Memory B cell (primary cell): ENCODE measurements at regions not wholly inside any gene's neighbourhood (a gene's known extent, or its start where the extent isn't known, plus 50 kb on each side); places are given as distances from the start of the nearest gene placed in this dataset.

Source experiments
- ATAC-seq: fragments of 150-1000 bp; cut with Tn5 transposase; 2 replicates; pipeline ENCODE4 v1.10.0; 2021; ENCODE audit warnings: low read depth, mild to moderate bottlenecking, moderate library complexity
- DNase-seq, 2 donors: peaks; one replicate each; pipeline ENCODE4 v3.0.0; 2022; ENCODE audit warnings: low spot score in 2 of 2
- H3K27ac Mint-ChIP-seq: one replicate; pipeline ENCODE4 v1.8.0; 2022; ENCODE audit warnings: mild to moderate bottlenecking, moderate library complexity, mixed read lengths
- H3K27me3 Mint-ChIP-seq: one replicate; pipeline ENCODE4 v1.8.0; 2022; ENCODE audit warnings: mixed read lengths
- H3K36me3 Mint-ChIP-seq: one replicate; pipeline ENCODE4 v1.8.0; 2022; ENCODE audit warnings: mild to moderate bottlenecking, mixed read lengths
- H3K4me1 Mint-ChIP-seq: one replicate; pipeline ENCODE4 v1.8.0; 2022; ENCODE audit warnings: mixed read lengths
- H3K4me3 Mint-ChIP-seq: one replicate; pipeline ENCODE4 v1.8.0; 2022; ENCODE audit warnings: mild to moderate bottlenecking, moderate library complexity, mixed read lengths
- H3K9me3 Mint-ChIP-seq: one replicate; pipeline ENCODE4 v1.8.0; 2022; ENCODE audit warnings: mixed read lengths

DNA sequence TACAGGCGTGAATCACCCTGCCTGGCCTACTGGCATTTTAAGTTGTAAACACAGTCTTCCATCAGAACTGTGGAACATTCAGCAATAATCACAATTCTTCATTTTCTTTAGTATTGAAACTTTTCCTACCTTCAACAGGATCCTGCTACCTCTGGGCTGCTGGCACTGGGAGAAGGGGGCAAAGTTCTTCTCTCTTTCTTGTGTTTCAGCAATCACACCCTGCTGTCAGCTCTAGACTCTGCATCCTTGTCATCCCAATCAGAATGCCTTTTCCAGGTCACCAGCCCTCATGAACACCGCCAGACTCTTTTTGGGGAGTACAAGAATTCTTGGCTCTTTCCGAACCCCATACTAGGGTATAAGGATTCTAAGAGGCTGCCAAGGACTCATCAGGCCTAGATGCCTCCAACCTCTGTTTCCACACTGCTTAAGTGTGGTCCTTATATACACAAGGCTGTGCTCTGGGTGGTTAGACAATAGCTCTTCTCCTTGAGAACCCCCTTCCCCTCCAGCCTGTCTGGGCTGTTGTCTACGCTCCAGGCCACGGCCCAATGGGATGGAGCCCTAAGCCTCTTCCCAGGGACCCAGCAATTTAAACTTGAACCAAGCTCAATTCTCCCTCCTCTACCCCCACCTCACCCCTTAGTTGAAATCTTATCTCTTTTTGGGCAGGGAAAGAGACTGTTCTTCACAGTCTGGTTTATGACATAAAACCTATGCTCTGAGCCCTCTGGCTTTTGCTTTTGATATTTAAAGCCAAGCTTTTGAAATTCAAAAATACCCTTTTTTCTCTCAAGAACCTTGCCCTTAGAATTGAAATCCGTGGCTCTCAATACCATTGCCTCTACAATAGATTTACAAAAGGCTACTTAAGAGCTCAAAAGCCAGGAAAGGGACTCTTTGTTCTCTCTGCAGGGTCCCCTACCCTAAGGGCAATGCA, 327.4 kb downstream of the BUD13 start:
- peaks cover under 1% of the 10 kb centered on the region for H3K36me3 Mint-ChIP-seq
- DNase-seq (no peak), ATAC-seq (no peak)
- H3K9me3 Mint-ChIP-seq = peaks cover 4% of the 10 kb centered on the region
- no peak overlapping the region for H3K27ac Mint-ChIP-seq
- H3K4me3 Mint-ChIP-seq = no peak overlapping the region
- H3K27me3 Mint-ChIP-seq = peaks cover 4% of the 10 kb centered on the region
- peaks cover 5% of the 10 kb centered on the region for H3K4me1 Mint-ChIP-seq

DNA sequence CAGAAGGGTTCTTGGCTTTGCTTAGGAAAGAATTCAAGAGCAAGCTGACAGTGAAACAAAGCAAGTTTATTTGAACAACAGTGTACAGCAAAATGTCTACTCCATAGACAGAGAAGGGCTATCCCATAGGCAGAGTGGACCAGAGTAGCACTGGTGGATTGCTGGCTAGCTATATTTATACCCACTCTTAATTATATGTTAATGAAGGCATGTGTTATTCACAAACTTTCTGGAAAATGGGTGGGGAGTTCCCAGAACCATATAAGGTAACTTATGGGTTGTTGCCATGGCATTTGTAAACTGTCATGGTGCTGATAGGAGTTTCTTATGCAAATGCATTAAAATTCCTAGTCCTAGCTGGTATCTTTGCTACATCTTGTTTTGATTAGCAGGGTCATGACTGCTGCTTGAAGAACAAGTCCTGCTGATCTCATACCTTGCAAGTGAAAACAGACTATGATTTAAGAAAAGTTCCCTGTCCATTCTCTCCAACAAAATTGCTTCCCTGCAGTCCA, 330.5 kb downstream of the BUD13 start:
- H3K4me1 Mint-ChIP-seq = peaks cover 2% of the 10 kb centered on the region
- H3K27ac Mint-ChIP-seq = no peak overlapping the region
- ATAC-seq = no peak
- H3K4me3 Mint-ChIP-seq = no peak overlapping the region
- DNase-seq = no peak
- H3K27me3 Mint-ChIP-seq = peaks cover 4% of the 10 kb centered on the region
- H3K36me3 Mint-ChIP-seq = peaks cover 4% of the 10 kb centered on the region
- peaks cover 3% of the 10 kb centered on the region for H3K9me3 Mint-ChIP-seq

DNA sequence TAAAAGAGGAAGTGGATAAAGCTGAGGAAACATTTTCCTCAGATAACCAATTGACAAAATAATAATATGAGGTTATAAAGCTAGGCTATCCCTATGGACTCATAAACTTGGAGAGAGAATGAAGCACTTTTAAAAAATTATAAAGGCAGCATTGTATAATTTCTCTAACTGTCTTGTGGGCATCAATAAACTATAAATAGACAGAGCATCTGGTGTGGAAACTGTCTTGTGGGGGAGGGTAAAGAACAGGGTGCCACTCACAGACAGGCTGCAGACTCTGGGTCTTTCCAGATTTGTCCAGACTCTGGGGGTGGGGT, 333.5 kb downstream of the BUD13 start:
- no peak overlapping the region for H3K4me3 Mint-ChIP-seq
- no peaks in the 10 kb centered on the region for H3K27me3 Mint-ChIP-seq
- H3K4me1 Mint-ChIP-seq = no peaks in the 10 kb centered on the region
- peaks cover 3% of the 10 kb centered on the region for H3K9me3 Mint-ChIP-seq
- DNase-seq (no peak), ATAC-seq (no peak)
- H3K27ac Mint-ChIP-seq = no peak overlapping the region
- peaks cover 4% of the 10 kb centered on the region for H3K36me3 Mint-ChIP-seq

DNA sequence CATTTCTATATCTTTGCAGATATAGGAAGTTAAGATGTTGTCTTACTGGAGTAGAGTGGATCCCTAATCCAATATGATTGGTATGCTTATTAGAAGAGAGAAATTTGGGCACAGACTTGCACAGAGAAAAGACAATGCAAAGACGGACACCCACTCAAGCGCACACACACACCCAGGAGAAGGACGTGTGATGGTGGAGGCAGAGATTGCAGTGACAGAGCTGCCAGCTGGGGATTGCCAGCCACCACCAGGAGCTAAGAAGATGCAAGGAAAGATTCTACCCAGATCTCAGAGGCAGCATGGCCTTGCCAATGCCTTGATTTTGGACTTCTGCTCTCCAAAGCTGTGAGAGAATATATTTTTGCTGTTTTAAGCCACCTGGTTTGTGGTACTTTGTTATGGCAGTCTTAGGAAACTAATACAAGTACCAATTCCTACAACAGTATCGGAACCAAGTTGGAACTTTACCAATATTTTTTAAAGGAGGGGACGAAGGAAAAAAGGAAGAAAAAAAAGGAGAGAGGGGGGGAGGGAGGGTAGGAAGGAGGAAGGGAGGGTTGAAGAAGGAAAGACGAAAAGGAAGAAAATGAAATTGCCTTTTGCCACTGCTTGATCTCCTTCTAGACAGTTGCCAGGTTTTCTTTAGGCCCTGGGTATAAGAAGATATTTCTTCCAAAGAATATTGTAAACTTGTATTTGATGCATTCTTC, 334.0 kb downstream of the BUD13 start:
- H3K4me1 Mint-ChIP-seq = no peaks in the 10 kb centered on the region
- ATAC-seq (no peak), DNase-seq (no peak)
- H3K27ac Mint-ChIP-seq = no peak overlapping the region
- H3K27me3 Mint-ChIP-seq = peaks cover 2% of the 10 kb centered on the region
- peaks cover 4% of the 10 kb centered on the region for H3K36me3 Mint-ChIP-seq
- H3K9me3 Mint-ChIP-seq = peaks cover 3% of the 10 kb centered on the region
- no peak overlapping the region for H3K4me3 Mint-ChIP-seq

DNA sequence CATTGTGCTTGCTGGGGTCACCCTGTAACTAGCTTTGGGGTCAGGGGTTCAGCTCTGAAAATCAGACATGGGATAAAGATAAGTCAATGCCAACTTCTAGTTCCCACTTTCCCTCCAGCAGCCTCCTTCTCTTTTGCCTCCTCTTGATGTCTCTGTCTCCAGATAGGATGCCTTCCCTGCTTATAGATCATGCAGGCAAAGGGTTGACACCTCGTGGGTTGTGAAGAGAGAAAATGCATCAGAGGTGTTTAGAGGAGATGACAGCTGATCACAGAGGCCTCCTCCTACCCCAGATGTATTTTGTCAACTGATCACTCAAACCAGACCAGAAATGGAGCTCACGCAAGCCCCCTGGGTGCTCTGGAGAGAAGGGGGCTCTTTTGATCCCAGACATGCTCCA, 337.8 kb downstream of the BUD13 start:
- Mint-ChIP-seq H3K9me3 (no peaks in the 10 kb centered on the region), H3K36me3 (peaks cover 2% of the 10 kb centered on the region), H3K27me3 (peaks cover 2% of the 10 kb centered on the region), H3K4me1 (no peaks in the 10 kb centered on the region), H3K4me3 (no peak overlapping the region), H3K27ac (no peak overlapping the region)
- ATAC-seq (no peak), DNase-seq (no peak)

DNA sequence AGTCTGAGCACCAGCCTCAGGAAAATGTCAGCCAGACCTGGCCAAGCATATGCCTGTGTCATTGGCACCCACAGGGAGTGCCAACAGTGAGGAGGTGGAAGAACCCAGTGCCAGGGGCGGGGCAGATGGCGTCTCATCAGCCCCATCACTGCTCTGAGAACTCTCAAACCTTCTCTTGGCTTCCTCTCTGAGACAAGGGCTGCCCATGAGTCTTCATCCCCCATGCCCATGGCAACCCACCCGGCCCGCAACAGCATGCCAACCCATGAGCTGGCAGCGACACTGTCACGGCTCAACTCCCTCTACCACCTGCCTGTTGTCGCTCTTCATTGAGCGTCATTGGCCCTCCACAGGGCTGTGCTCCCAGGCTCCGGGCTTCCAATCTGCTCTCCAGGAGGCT, 340.5 kb downstream of the BUD13 start:
- peaks cover 5% of the 10 kb centered on the region for H3K27me3 Mint-ChIP-seq
- H3K4me1 Mint-ChIP-seq = no peaks in the 10 kb centered on the region
- no peak overlapping the region for H3K27ac Mint-ChIP-seq
- no peak overlapping the region for H3K4me3 Mint-ChIP-seq
- H3K9me3 Mint-ChIP-seq = no peaks in the 10 kb centered on the region
- ATAC-seq = no peak
- no peak for DNase-seq
- H3K36me3 Mint-ChIP-seq = peaks cover 2% of the 10 kb centered on the region

DNA sequence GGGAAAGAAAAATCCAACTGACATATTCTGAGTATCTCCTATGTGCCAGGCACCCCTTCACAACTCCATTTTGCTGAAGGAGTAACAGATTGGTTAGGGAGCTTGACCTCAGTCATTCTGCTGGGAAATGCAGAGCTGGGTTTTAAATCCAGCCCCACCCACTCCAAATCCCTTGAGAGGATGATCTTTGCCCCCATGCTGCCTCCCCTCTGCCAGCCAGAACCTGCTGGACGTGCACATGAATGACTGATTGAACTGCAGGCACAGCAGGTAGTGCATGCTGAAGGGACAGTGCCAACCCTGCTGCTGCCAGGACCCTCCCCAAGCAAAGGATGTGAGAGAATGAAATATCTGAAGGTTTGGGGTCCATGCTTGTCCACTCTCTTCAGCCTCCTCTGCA, 340.9 kb downstream of the BUD13 start:
- Mint-ChIP-seq H3K36me3 (peaks cover 2% of the 10 kb centered on the region), H3K27me3 (peaks cover 5% of the 10 kb centered on the region), H3K27ac (no peak overlapping the region), H3K4me1 (no peaks in the 10 kb centered on the region), H3K9me3 (no peaks in the 10 kb centered on the region), H3K4me3 (no peak overlapping the region)
- ATAC-seq (no peak), DNase-seq (no peak)

DNA sequence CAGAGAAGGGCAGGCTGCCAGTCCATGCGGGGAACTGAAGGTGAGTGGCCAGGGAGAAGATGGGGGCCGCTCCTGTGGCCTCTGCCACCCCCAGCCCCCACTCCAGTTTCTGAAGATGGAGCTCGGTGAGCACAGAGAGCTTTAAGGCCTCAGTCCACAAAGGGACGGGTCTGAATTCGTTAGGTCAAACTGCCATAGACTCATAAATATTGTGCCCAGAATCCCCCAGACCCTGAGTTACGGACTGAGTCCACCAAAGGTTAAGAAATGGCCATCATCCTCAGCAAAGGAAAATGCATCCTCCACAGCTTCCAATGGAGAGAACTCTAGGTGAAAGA, 344.2 kb downstream of the BUD13 start:
- Mint-ChIP-seq H3K27ac (no peak overlapping the region), H3K4me1 (no peaks in the 10 kb centered on the region), H3K36me3 (peaks cover 2% of the 10 kb centered on the region), H3K27me3 (peaks cover 5% of the 10 kb centered on the region), H3K4me3 (no peak overlapping the region), H3K9me3 (no peaks in the 10 kb centered on the region)
- ATAC-seq = no peak
- no peak for DNase-seq

DNA sequence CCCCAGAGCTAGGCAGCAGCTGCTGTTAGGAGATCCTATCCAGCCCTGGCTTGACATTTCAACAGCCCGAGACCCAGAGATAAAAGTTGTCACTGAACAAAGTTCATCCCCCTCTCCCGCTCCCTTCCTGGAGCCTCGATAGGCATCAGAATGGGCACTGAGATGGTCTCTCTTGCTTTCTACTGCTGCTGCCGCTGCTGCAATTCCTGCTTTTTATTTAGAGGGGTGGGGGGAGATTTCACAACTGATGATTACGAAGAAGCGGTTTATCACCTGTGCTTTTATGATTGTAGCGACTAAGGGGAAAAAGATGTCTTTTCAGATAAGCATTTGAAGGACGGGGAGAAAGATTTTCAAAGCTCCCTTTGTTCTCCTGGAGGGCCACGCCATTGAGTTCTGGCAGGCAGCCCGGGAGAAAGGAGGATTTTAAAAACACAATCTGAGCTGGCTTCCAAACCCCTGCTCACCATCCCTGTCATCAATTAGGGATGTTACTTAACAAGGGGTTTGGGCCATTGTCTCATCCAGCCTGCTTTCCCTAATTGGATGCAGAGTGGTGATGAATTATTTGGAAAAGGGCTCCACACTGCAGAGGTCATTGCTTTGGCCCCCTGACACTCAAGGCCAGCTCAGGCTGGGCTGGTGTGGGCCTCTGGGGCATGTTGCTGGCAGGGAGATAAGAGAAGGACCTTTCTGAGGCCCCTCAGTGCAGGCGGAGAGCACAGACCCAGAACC, 344.7 kb downstream of the BUD13 start:
- Mint-ChIP-seq H3K36me3 (peaks cover 2% of the 10 kb centered on the region), H3K27me3 (peaks cover 5% of the 10 kb centered on the region), H3K27ac (no peak overlapping the region), H3K4me1 (no peaks in the 10 kb centered on the region), H3K9me3 (no peaks in the 10 kb centered on the region), H3K4me3 (no peak overlapping the region)
- ATAC-seq (no peak), DNase-seq (no peak)

DNA sequence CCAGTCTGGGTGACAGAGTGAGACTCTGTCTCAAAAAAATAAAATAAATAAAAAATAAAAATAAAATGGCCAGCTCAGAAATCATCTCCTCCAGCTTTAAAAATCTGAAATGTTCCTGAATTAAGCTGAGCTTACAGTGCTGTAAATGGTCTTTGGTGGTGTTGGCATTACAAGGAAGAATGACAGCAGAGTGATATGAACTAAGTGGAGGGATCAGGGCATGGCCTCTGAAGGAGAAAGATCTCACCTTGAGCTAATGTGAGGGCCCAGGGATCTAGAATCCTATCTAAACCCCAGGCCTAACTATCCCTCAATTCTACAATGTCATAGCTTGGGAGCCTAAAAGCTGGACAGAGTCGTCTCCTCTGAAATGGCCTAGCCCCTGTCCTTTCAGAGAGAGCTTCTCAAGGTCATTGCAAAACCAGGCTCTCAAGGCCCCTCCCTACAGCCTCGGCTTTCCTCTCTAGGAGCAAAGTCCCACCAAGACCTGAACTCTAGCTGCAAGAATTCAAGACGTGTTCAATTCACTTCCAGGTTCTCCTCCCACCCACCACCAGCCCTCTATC, 345.4 kb downstream of the BUD13 start:
- ATAC-seq = no peak
- Mint-ChIP-seq H3K4me1 (no peaks in the 10 kb centered on the region), H3K27me3 (peaks cover 5% of the 10 kb centered on the region)

DNA sequence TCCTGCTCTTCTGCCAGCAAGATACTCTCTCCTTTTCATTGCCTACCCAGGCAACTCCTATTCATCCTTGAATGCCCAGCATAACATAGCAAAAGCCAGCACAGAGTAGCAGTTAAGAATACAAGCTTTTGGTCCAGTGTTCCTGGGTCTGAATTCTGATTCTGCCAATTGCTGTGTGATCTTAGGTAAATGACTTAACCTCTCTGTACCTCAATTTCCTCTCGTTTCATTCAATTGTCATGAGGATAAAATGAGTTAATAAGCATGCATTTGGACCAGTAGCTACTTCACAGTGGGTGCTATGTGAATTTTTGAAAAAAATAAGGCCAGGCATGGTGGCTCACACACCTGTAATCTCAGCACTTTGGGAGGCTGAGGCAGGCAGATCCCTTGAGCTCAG, 346.0 kb downstream of the BUD13 start:
- no peak overlapping the region for H3K27ac Mint-ChIP-seq

More for the DNA sequence above, 345.4 kb downstream of the BUD13 start:
- no peak for DNase-seq
- H3K36me3 Mint-ChIP-seq = peaks cover 2% of the 10 kb centered on the region
- H3K27ac Mint-ChIP-seq = no peak overlapping the region
- no peak overlapping the region for H3K4me3 Mint-ChIP-seq
- no peaks in the 10 kb centered on the region for H3K9me3 Mint-ChIP-seq

DNA sequence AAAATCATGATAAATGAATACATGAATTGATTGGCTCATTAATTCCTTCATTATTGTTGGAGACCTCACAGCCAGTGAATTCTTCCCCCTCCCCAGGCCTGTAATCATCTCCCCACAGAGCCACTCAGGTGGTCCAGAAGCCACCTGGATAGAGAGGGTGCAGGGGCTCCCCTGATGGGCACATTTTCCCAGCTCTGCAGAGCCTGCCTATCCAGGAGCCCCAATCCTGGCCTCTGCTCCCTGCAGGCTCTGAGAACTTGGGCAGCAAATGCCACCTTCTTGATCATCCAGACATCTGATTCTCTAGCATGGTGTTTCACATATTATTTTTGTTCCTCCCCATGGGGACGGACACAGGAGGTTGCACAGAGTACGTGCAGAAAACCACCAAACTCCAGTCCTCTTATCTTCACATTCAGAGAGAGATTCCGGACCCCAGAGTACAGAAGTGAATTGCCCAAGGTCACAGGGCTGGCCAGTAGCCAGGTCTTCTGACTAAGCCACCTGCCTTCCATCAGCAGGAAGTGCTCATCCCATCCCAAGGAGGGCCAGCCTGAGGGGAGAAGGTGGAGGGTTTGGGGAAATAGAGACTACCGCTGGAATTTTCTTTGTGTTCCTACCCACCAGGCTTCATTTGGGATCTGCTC, 348.0 kb downstream of the BUD13 start:
- H3K4me1 Mint-ChIP-seq = peaks cover 8% of the 10 kb centered on the region
- peaks cover 5% of the 10 kb centered on the region for H3K27me3 Mint-ChIP-seq
- DNase-seq (no peak), ATAC-seq (no peak)
- no peak overlapping the region for H3K4me3 Mint-ChIP-seq
- H3K36me3 Mint-ChIP-seq = peaks cover 2% of the 10 kb centered on the region
- H3K9me3 Mint-ChIP-seq = no peaks in the 10 kb centered on the region
- no peak overlapping the region for H3K27ac Mint-ChIP-seq

More for the DNA sequence above, 346.0 kb downstream of the BUD13 start:
- ATAC-seq (no peak), DNase-seq (no peak)
- Mint-ChIP-seq H3K9me3 (no peaks in the 10 kb centered on the region), H3K4me1 (peaks cover 6% of the 10 kb centered on the region), H3K4me3 (no peak overlapping the region), H3K27me3 (peaks cover 5% of the 10 kb centered on the region), H3K36me3 (peaks cover 2% of the 10 kb centered on the region)

DNA sequence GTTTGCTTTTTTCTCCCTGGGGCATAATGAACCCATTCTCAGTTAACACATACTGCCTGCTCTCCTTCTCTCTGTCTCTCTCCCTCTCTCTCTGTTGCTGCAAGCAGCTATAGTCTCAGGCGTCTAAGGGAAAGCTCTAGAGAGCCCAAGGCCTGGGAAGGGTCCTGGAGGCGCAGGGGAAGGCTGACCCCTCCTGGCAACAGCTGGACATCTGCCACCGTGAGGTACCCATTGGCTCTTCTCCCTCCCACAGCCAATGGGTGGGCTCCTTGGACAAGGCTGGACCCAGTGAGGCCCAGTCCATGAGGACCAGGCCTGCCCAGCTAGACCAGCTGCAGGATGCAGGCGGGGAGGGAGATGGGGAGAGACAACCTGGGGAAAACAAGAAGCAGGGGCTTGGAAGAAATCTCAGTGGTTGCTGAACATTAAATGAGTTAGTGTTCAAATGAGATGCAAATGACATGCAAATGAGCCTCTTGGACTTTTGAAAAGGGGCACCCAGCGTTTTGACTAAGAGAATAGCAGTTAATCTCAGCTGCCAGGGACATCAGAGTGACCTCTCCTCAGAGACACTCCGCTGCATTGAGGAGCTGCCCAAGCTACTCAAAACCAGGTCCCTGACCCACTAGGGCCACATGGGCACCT, 349.7 kb downstream of the BUD13 start:
- no peak for ATAC-seq
- Mint-ChIP-seq H3K4me3 (no peak overlapping the region), H3K4me1 (peaks cover 10% of the 10 kb centered on the region)

More for the DNA sequence above, 349.7 kb downstream of the BUD13 start:
- Mint-ChIP-seq H3K27ac (no peak overlapping the region), H3K9me3 (no peaks in the 10 kb centered on the region), H3K36me3 (no peaks in the 10 kb centered on the region), H3K27me3 (peaks cover 5% of the 10 kb centered on the region)
- peak in 1 of 2 donors; percentile 0 for DNase-seq
